ENCODE measurements at regions not wholly inside any gene's neighbourhood (a gene's known extent, or its start where the extent isn't known, plus 50 kb on each side); places are given as distances from the start of the nearest gene placed in this dataset.
"Not testable (repeated sequence)": the region's sequence is repeated elsewhere in the genome, so short reads cannot be mapped to it uniquely, and the experiment has no call there.

- DNase-seq (ENCODE audit: low read depth in 3 of 3, low spot score in 1 of 3), result no peak
Observed at GRCh38 chr21:16215663-16216183, 485.9 kb downstream of the USP25 start.

- DNase-seq (ENCODE audit: low read depth in 3 of 3, low spot score in 1 of 3), result no peak
Observed at GRCh38 chr21:16216288-16216962, 486.6 kb downstream of the USP25 start.

GRCh38 chr21:16218682-16219343, 489.0 kb downstream of the USP25 start:
- DNase-seq (ENCODE audit: low read depth in 3 of 3, low spot score in 1 of 3), result no peak

GRCh38 chr21:16224756-16225155, 495.0 kb downstream of the USP25 start:
- not testable (repeated sequence) for DNase-seq (ENCODE audit: low read depth in 3 of 3, low spot score in 1 of 3)

GRCh38 chr21:16239659-16240265, 510.0 kb downstream of the USP25 start:
- DNase-seq (ENCODE audit: low read depth in 3 of 3, low spot score in 1 of 3), result no peak

GRCh38 chr21:16241016-16241415, 511.2 kb downstream of the USP25 start:
- no peak for DNase-seq (ENCODE audit: low read depth in 3 of 3, low spot score in 1 of 3)

GRCh38 chr21:16241479-16241963, 511.7 kb downstream of the USP25 start:
- DNase-seq (ENCODE audit: low read depth in 3 of 3, low spot score in 1 of 3), result no peak

GRCh38 chr21:16243396-16243795, 513.6 kb downstream of the USP25 start:
- no peak for DNase-seq (ENCODE audit: low read depth in 3 of 3, low spot score in 1 of 3)

GRCh38 chr21:16248705-16249104, 518.9 kb downstream of the USP25 start:
- DNase-seq (ENCODE audit: low read depth in 3 of 3, low spot score in 1 of 3), result no peak

- DNase-seq (ENCODE audit: low read depth in 3 of 3, low spot score in 1 of 3), result no peak
Observed at GRCh38 chr21:16250273-16250672, 520.5 kb downstream of the USP25 start.

- no peak for DNase-seq (ENCODE audit: low read depth in 3 of 3, low spot score in 1 of 3)
Observed at GRCh38 chr21:16258844-16259611, 529.2 kb downstream of the USP25 start.

GRCh38 chr21:16262091-16262490, 532.3 kb downstream of the USP25 start:
- no peak for DNase-seq (ENCODE audit: low read depth in 3 of 3, low spot score in 1 of 3)

GRCh38 chr21:16264319-16264718, 534.5 kb downstream of the USP25 start:
- DNase-seq (ENCODE audit: low read depth in 3 of 3, low spot score in 1 of 3), result no peak

GRCh38 chr21:16269476-16269875, 539.7 kb downstream of the USP25 start:
- DNase-seq (ENCODE audit: low read depth in 3 of 3, low spot score in 1 of 3), result no peak

- no peak for DNase-seq (ENCODE audit: low read depth in 3 of 3, low spot score in 1 of 3)
Observed at GRCh38 chr21:16279731-16280581, 550.2 kb downstream of the USP25 start.

- no peak for DNase-seq (ENCODE audit: low read depth in 3 of 3, low spot score in 1 of 3)
Observed at GRCh38 chr21:16280686-16281091, 550.9 kb downstream of the USP25 start.

GRCh38 chr21:16283516-16283915, 553.7 kb downstream of the USP25 start:
- DNase-seq (ENCODE audit: low read depth in 3 of 3, low spot score in 1 of 3), result no peak

GRCh38 chr21:16285605-16286126, 555.9 kb downstream of the USP25 start:
- DNase-seq (ENCODE audit: low read depth in 3 of 3, low spot score in 1 of 3), result no peak

GRCh38 chr21:16287046-16287445, 557.3 kb downstream of the USP25 start:
- DNase-seq (ENCODE audit: low read depth in 3 of 3, low spot score in 1 of 3), result no peak

GRCh38 chr21:16291296-16291695, 561.5 kb downstream of the USP25 start:
- no peak for DNase-seq (ENCODE audit: low read depth in 3 of 3, low spot score in 1 of 3)
